ENCODE measurements at regions not wholly inside any gene's neighbourhood (a gene's known extent, or its start where the extent isn't known, plus 50 kb on each side); places are given as distances from the start of the nearest gene placed in this dataset.

- no peak for FAIRE-seq
Measured at GRCh38 chr3:105923140-105923539, 54.3 kb upstream of the CBLB start.

GRCh38 chr3:105927741-105928140 is 58.9 kb upstream of the CBLB start:
- FAIRE-seq = no peak

- FAIRE-seq = no peak
Measured at GRCh38 chr3:105930733-105931132, 61.9 kb upstream of the CBLB start.

GRCh38 chr3:105931500-105931899 is 62.7 kb upstream of the CBLB start:
- FAIRE-seq = no peak

- no peak for FAIRE-seq
Measured at GRCh38 chr3:105933871-105934270, 65.1 kb upstream of the CBLB start.

- FAIRE-seq = no peak
Measured at GRCh38 chr3:105938101-105938500, 69.3 kb upstream of the CBLB start.

- FAIRE-seq = no peak
Measured at GRCh38 chr3:105938806-105939205, 70.0 kb upstream of the CBLB start.

- no peak for FAIRE-seq
Measured at GRCh38 chr3:105944276-105944675, 75.5 kb upstream of the CBLB start.

- FAIRE-seq = no peak
Measured at GRCh38 chr3:105944721-105945120, 75.9 kb upstream of the CBLB start.

- FAIRE-seq = no peak
Measured at GRCh38 chr3:105948101-105948500, 79.3 kb upstream of the CBLB start.

GRCh38 chr3:105950881-105951600 is 82.2 kb upstream of the CBLB start:
- no peak for FAIRE-seq

GRCh38 chr3:105953831-105954230 is 85.0 kb upstream of the CBLB start:
- FAIRE-seq = no peak

- FAIRE-seq = peak; percentile 62
Measured at GRCh38 chr3:105956306-105956705, 87.5 kb upstream of the CBLB start.

GRCh38 chr3:105957722-105958121 is 88.9 kb upstream of the CBLB start:
- no peak for FAIRE-seq

GRCh38 chr3:105958237-105959000 is 89.6 kb upstream of the CBLB start:
- no peak for FAIRE-seq

- FAIRE-seq = no peak
Measured at GRCh38 chr3:105959851-105960250, 91.0 kb upstream of the CBLB start.

GRCh38 chr3:105960381-105960780 is 91.6 kb upstream of the CBLB start:
- no peak for FAIRE-seq

- no peak for FAIRE-seq
Measured at GRCh38 chr3:105963161-105963560, 94.3 kb upstream of the CBLB start.

- no peak for FAIRE-seq
Measured at GRCh38 chr3:105965384-105965783, 96.6 kb upstream of the CBLB start.

- no peak for FAIRE-seq
Measured at GRCh38 chr3:105967117-105967516, 98.3 kb upstream of the CBLB start.

GRCh38 chr3:105970283-105970682 is 101.5 kb upstream of the CBLB start:
- FAIRE-seq = no peak

GRCh38 chr3:105972069-105972468 is 103.3 kb upstream of the CBLB start:
- no peak for FAIRE-seq

GRCh38 chr3:105974381-105974780 is 105.6 kb upstream of the CBLB start:
- FAIRE-seq = no peak

GRCh38 chr3:105976196-105976595 is 107.4 kb upstream of the CBLB start:
- FAIRE-seq = no peak

Measured in endometrium (tissue), 2 donors.